ENCODE measurements at regions not wholly inside any gene's neighbourhood (a gene's known extent, or its start where the extent isn't known, plus 50 kb on each side); places are given as distances from the start of the nearest gene placed in this dataset.

DNA sequence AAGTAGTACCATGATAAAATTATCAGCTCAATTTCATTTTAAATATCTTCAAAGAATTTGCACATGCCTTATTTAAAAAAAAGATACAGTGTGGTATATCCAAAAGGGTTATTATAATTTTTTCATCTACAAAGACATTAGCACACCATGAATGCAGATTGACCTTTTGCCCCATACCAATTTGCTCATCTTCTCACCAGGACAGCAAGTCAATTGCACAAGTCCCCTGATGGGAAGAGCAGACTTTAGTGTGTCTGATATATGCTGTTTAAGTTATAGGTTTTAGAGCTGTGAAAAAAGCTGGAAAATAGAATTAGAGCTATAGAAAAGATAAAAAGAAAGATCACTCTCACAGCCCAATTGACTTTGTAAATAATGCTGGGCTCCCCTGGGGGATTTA is 325.8 kb upstream of the CDH6 start:
- FAIRE-seq: no peak
- no peak for DNase-seq (ENCODE audit: insufficient read length, low spot score)

DNA sequence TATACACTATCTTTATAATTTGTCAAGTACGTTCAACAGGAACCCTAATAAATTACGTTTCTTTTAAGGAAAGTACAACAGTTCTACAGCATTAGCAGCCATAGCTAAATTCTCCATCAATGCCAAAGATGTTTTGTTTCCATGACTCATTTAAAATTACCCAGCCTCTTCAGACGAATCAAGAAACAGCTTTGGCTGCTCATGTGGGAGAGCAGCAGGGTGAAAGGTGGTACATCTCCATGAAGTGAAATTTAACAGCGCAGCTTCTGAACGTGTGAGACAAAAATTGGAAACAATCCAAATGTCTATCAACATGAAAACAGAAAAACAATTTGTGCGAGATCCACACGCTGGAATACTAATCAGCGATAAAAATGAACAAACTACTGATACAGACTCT is 327.3 kb upstream of the CDH6 start:
- FAIRE-seq (peak; percentile 16), DNase-seq (ENCODE audit: insufficient read length, low spot score) (no peak)

DNA sequence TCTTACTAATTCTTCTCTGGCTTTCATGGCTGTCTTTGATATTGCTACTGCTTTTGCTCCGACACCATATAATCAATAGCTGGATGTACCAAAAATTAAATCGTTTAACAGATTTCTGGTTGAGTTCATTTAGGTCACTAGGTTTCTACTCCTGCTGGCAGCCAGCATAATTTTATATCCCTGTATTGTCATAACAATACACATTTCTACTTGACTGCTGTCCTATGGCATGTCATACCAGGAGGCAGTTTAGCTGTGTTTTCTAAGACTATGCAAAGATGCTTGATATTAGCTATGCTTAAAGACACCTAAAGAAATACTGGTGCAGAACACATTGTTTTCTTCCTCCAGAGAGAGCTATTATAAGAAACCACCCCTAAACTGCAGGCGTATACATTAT is 337.2 kb upstream of the CDH6 start:
- DNase-seq (ENCODE audit: insufficient read length, low spot score) (no peak), FAIRE-seq (no peak)

DNA sequence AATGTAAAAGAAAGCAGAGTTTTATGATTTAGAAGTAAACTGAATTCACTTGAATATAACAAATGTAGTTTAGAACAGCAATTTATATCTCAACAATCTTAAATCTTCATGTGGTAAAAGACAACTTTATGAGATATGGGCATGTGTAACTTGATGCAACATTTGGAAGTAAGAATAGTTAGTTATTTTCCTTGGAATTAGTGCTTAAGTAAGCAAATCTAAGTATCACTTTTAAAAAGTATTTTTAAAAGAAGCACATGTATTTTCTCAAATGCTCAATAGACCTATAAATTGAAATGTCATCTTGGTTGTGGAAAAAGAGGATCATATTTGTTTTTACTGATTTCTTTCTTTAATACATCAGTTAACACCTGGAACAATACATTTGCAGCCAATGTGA is 340.3 kb upstream of the CDH6 start:
- FAIRE-seq (no peak), DNase-seq (ENCODE audit: insufficient read length, low spot score) (no peak)

DNA sequence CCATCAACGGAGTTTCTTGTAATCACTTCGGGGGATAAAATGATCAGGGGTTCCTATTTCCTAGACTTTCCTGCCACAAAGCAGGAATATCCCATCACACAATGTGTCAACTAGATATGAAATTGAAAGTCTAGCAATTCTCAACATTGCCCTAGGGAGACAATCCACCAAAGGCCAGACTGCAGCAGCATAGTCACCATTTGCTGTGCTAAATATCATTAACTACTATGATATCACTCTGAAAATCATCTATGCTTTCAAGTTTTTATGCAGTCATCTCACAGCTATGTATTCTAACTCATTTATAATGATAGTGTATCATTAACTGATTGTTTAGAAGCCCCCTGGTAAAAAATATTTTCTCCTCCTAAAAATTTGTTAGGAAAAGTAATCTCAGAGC is 342.6 kb upstream of the CDH6 start:
- FAIRE-seq (no peak), DNase-seq (ENCODE audit: insufficient read length, low spot score) (no peak)

DNA sequence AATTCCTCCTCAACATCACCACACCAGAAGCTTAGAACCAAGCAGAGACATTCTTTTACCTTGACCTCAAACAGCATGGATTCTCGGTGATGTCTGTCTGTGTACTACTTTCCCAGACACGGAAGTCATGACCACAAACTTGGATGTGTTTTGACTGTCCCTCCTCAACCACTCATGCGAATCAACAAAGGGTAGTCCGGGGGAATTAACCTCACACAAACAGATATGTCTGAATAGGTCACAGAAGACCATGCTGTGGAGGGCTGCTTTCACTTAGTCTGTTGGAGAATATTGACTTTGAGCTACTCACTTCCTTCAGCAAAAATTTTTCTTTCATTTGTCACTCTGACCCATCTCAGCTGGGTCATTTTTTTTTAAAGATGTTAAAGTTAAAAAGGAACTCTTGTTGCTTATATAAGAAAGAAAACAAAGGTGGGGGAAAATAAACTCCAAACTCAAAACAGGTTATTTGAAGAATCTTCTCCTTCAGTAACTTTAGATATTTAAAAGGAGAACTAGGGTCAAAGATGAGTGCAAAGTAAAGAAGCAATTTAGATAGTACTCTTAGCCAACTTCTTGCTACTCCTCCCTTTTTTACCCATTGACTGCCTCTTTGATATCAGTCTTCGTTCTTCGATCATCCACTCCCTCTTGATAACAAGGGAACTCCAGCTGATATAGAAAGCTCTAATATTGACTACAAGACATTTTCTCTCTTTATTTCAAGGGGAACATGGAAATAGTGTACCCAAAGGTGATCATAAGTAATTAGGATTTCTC is 343.4 kb upstream of the CDH6 start:
- FAIRE-seq: peak; percentile 94

DNA sequence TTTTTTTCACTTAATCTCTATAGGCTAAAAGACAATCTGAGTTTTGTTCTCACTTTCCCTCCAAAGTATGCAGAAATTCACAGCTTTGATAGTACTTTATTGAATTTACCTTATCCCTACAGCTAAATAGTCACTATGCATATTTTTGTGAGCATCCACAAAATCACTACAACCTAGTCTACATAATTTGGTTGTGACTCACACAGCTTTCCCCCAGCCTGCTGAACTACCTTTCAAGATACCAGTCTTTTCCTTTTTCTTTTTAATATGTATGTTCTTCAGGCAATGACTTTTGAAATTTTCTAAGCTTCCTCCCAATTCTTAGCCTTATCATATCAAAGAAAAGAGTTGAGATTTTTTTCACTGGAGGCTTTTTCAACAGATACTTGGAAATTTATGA is 347.3 kb upstream of the CDH6 start:
- no peak for FAIRE-seq
- DNase-seq (ENCODE audit: insufficient read length, low spot score): no peak

More for the DNA sequence above, 343.4 kb upstream of the CDH6 start:
- DNase-seq (ENCODE audit: insufficient read length, low spot score): peak; percentile 47

DNA sequence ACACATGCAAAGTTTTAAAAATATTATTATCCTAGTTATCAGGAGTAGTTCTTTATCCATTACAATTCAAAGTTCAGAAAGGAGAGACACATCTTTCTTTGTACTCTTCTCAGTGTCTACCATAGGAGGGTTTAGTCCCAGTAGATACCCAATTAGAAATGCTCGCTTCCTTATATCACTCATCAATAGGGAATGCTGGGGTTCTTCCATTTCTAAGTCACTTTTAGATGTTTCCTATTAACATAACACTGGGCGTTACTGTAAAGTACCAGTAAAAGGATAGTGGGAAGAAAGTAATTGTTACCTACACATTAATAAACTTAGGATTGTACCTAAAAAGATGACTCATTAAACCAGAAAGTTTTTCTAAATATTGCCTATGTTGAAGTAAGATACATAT is 348.3 kb upstream of the CDH6 start:
- DNase-seq (ENCODE audit: insufficient read length, low spot score) (no peak), FAIRE-seq (no peak)

DNA sequence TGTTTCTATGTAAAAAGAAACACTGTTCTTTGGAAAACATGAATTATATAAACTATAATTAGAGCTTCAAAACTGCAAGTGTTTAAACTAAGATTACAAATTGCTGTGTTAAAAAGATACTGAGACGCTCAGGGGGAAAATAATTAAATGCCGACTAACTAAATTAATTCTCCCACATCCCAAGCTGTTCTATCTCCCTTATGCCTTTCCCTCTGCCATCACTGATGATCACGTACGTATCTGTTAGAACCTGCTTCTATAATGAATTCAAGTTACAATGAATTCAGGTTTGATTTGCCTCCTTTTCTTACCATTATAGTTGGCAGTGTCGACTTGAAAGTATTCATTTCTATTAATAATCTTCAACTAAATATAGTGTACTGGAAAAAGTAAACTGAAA is 349.9 kb upstream of the CDH6 start:
- DNase-seq (ENCODE audit: insufficient read length, low spot score): no peak
- no peak for FAIRE-seq

DNA sequence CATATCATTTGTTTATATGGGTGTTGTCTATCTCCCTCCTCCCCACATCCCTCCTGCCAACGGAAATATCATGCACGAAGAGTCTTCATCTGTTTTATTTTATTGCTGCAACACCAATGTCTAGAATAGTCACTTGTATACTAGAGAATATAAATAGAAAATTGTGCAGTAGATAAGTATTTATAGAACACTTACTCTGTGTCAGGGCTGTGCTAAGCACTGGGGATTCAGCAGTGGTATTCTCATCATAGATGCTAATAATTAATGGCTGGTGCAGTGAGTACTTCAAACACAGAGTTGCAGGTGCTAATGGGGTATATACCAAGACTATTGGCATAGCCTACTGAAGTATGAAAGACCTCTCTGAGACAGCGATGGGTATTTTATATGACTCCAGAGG is 353.5 kb upstream of the CDH6 start:
- no peak for FAIRE-seq
- DNase-seq (ENCODE audit: insufficient read length, low spot score): no peak

DNA sequence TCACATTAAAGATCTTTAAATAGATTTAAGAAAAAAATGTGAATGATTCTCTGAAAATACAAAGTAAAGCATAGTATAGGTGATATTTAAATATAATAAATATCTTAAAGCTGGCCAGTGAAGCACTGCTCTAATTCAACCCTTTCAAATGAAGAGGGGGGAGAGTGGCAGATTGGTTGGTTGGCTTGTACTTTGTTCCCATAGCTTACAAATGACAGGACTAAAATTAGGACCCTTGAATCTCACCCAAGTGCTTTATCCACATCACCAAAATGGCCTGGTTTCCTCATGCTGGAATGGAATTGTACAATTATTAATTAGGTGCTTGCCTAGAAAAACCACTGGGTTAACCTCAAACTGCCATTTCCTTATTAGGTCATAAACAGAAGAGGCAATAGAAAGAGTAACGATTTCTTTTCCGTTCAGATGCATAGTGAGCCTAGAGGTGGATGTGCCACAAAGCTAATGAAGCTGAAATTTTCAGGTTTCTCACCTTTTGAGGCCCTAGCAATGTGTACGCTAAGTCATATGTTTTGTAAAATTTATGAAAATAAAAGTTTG is 354.5 kb upstream of the CDH6 start:
- no peak for FAIRE-seq
- DNase-seq (ENCODE audit: insufficient read length, low spot score): no peak

DNA sequence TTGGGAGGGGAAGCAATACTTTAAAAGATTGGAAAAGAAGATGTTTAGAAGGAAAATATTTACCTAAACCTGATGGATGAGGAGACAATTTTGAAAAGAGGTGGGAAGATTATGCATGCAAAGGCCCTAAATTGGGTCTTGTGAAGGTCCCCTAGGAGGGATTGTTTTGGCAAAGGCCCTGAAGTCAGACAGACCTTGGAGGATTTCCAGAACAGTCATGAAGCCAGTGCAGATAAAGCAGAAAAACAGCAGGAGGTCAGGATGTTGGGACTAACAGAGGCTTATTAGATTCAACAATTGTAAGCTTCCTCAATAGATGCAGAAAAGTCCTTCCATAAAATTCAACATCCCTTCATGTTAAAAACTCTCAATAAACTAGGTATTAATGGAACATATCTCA is 361.0 kb upstream of the CDH6 start:
- DNase-seq (ENCODE audit: insufficient read length, low spot score): no peak
- no peak for FAIRE-seq

DNA sequence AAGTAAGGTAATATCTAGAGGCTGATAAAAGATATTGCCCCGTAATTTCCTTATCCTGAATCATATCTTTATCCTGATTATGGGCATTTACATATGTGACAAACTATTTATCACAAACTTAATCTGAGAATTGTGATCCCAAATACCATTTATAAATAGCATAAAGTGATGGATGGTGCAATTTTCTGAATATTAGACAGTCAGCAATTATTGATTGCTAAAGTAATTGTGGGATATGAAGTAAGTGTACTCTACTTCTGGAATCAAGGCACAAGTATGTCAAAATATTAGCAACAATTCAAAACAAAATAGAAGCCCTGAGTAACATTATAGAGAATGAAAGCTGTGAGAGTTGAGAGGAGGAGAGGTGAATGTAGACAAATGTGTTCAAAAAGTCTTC is 361.9 kb upstream of the CDH6 start:
- DNase-seq (ENCODE audit: insufficient read length, low spot score): no peak
- no peak for FAIRE-seq

DNA sequence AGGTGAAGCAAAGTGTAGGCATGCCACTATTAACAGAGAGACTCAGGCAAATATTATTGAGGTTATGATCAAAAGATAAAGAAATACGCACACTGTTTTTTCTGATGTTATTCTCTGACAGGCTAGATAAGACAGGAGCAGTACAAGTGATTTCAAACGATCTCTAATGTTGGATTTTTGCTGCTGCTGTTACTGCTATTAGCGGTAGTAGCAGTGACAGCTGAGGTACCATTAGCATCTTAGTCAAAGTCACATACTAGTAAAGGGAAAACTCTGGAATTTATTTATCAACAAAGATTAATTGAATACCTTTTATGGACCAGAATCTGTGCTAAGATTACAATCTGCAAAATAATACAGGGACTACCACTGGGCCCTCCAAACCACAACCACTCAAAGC is 362.4 kb upstream of the CDH6 start:
- DNase-seq (ENCODE audit: insufficient read length, low spot score) (no peak), FAIRE-seq (no peak)

DNA sequence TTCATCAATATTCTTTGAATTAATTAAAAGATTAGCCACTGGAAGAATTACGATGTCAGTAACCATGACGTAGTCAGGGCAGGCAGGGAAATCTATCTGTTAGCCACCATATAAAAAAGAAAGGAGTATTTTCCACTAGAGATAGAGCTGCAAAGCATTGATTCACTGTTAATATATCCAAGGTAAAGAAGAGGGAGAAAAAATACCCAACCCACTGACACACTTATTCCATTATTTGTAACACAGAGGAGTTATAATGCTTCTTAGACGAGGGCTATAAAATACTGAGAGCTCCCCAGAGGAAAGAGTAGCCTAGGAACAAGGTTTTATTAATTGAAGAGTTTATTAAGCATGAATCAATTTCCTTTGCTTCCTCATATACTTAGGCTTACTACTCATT is 382.2 kb upstream of the CDH6 start:
- DNase-seq (ENCODE audit: insufficient read length, low spot score) (no peak), FAIRE-seq (no peak)

DNA sequence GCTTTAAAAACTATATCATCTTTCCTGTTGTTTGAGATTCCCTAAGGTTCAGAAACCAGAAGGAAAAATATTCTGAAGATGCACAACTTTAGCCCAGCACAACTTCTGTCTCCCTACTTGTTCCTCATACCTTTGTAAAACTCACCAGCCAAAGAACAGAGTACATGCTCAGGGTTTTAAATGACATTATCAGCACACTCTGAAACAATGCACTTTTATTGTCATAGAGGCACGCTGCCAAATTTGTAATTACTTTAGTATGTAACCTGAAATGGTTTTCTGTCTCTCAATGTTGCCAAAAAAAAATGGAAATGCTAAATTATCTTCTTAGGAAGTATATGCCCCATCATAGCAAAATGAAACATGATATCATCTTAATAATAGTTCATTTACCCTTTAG is 383.6 kb upstream of the CDH6 start:
- FAIRE-seq (no peak), DNase-seq (ENCODE audit: insufficient read length, low spot score) (no peak)

DNA sequence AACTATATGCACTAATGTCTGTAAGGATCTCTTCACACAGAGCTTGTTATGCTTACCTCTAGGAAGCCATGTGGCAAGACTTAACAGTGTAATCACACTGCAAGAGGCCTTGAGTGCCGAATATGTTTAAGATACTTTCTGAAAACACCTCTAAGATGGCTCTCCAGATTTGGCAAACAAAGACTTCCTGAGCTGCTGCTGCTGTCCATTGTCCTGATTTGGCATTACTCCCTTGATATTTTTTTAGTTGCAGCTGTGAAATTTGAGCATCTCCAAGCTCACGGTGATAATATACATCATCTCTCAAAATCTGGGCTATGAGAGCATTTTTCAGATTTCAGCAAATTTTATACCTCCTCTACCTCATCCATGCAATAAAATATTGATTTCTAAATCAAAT is 384.5 kb upstream of the CDH6 start:
- FAIRE-seq: peak; percentile 28

DNA sequence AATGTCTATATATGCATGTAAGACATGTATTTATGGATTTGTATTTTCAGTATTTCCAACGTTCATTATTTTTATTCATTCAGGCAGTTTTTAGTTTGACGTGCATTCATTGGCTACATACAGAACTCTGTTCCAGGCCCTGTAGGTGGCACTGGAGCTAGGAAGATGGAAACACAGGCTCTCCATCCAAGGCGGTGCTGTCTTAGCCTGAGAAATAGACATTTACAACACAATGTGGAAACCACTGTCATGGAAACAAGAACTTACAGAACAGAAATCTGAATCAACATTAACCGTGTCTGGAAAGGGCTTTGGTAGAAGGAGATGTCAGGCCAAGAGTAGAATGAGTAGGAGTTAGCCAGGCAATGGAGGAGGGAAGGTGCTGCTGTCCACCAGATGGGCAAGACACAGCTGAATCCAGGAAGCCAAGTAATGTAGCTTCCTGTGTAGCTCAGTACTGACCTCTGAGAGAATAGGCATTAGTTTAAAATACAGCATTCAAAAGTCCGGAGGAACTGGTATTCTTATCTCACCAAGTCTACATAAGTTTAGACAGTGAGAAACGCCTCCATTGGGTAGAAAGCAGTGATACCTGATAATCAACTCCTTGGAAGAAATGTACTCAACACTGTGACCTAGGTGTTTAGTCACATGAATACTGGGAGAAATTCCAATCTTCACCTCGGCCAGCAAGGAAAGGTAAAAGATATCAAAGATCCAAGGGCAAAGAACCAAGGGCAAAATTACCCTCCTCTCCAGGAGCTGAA is 388.6 kb upstream of the CDH6 start:
- FAIRE-seq (no peak), DNase-seq (ENCODE audit: insufficient read length, low spot score) (no peak)

More for the DNA sequence above, 384.5 kb upstream of the CDH6 start:
- peak; percentile 17 for DNase-seq (ENCODE audit: insufficient read length, low spot score)

DNA sequence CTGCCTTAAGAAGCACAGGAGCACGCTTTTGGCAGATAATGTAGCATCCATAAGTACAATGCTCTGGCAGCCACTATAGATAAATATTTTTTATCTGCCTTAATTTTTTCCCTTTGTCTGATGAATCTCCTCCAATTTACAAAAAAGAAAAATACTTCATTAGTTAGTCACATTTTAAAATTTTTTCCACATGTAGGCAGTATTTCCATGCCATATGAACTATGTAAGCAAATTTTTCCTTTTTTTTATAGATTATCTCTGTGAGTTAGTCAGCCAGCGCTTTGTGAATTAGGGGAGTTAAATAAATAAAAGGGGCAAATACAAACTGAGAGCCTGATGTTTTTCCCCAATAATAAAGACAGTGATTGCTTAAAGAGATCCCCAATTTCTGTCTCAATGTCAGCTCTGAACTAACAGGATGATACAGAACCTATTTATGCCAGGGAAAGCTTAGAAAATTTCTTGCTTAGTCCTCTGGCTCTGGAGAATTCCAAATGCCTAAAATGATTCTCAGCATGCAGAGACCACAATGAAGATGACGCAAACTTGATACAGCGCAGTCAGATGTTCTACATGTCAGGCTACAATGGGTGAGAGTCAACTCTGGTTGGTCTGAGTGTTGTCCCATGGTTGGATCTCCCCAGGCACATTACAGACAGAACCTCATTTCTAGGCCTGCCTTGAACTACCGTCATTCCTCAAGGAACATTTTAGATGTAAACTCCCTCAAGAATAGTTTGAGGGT is 390.4 kb upstream of the CDH6 start:
- peak; percentile 67 for FAIRE-seq

DNA sequence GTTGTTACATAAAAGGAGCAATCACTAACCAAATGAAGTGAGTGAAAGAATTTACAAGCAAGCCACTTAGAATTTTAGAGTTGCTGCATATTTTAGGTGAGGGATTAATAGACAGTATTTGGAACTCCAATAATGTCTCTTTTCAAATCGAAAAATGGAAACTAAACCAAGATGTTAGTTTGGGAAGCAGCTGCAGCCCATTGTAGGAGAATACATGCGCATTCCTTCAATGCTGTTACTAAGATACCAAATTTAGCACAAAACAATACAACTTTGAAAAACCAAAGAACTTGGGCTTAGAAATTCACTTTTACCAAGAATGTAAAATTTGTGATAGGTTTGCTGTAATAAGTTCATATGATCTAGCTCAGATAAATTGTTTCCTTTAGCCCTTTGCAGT is 411.8 kb upstream of the CDH6 start:
- FAIRE-seq: no peak
- no peak for DNase-seq (ENCODE audit: insufficient read length, low spot score)

More for the DNA sequence above, 390.4 kb upstream of the CDH6 start:
- no peak for DNase-seq (ENCODE audit: insufficient read length, low spot score)

DNA sequence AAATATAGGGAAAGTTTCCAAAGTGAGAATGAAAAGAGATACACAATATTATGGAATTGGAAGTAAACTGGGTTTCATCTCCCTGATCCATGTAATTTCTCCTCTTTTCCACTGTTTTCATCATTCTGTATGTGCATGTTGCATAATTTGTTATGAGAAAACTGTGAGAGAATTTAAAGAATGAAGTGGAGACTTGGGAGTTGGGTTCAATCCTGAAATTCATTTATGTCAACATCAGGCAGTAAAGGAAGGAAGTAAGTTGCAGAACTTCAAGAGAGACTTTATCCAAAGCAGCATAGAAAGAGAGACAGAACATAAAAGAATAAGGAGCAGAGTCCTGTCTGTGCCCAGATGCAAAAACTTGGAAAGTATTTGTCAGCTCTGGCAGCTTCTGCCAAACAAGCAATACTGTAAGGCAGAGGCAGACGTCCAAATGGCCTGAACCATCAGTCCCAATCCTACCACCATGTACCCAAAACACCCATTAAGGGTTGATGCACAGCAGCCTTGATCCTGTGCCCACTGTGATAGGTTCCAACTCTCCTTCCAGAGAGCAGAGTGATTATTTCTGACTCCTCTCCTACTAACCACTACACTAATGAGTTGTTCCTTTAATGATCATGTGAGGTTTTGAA is 425.3 kb upstream of the CDH6 start:
- FAIRE-seq (no peak), DNase-seq (ENCODE audit: insufficient read length, low spot score) (no peak)
